HG03135 (cell line): ENCODE measurements at regions not wholly inside any gene's neighbourhood (a gene's known extent, or its start where the extent isn't known, plus 50 kb on each side); places are given as distances from the start of the nearest gene placed in this dataset.

Experiments
- ATAC-seq: cut with Tn5 transposase; IDR thresholded peaks from one replicate; pipeline ENCODE4 v1.9.1; 2021; ENCODE audit warnings: mild to moderate bottlenecking, moderate library complexity; ENCODE audit not compliant: unreplicated experiment

GRCh38 chr20:48571949-48572847 is 255.6 kb downstream of the PREX1 start:
- ATAC-seq = no peak

- ATAC-seq = no peak
These were observed 258.1 kb downstream of the PREX1 start for GRCh38 chr20:48569679-48570078.

GRCh38 chr20:48568520-48568919 is 259.3 kb downstream of the PREX1 start:
- no peak for ATAC-seq

- ATAC-seq = no peak
These were observed 260.7 kb downstream of the PREX1 start for GRCh38 chr20:48567145-48567544.

GRCh38 chr20:48564982-48565539 is 262.7 kb downstream of the PREX1 start:
- ATAC-seq = no peak

- ATAC-seq = no peak
These were observed 264.5 kb downstream of the PREX1 start for GRCh38 chr20:48563191-48563870.

- no peak for ATAC-seq
These were observed 265.1 kb downstream of the PREX1 start for GRCh38 chr20:48562586-48563116.

GRCh38 chr20:48558906-48559305 is 268.9 kb downstream of the PREX1 start:
- ATAC-seq = no peak

- ATAC-seq = no peak
These were observed 270.4 kb downstream of the PREX1 start for GRCh38 chr20:48557380-48557779.

- ATAC-seq = no peak
These were observed 270.8 kb downstream of the PREX1 start for GRCh38 chr20:48556956-48557355.

- ATAC-seq = no peak
These were observed 275.2 kb downstream of the PREX1 start for GRCh38 chr20:48552550-48552949.

- no peak for ATAC-seq
These were observed 277.0 kb downstream of the PREX1 start for GRCh38 chr20:48550814-48551213.

- ATAC-seq = no peak
These were observed 280.1 kb downstream of the PREX1 start for GRCh38 chr20:48547664-48548063.

GRCh38 chr20:48544402-48545339 is 283.1 kb downstream of the PREX1 start:
- ATAC-seq = no peak

- ATAC-seq = no peak
These were observed 286.2 kb downstream of the PREX1 start for GRCh38 chr20:48541581-48542071.

GRCh38 chr20:48538856-48539255 is 288.9 kb downstream of the PREX1 start:
- ATAC-seq = no peak

- ATAC-seq = no peak
These were observed 289.6 kb downstream of the PREX1 start for GRCh38 chr20:48538058-48538825.

- ATAC-seq = no peak
These were observed 291.6 kb downstream of the PREX1 start for GRCh38 chr20:48536206-48536605.

GRCh38 chr20:48535556-48535955 is 292.2 kb downstream of the PREX1 start:
- no peak for ATAC-seq

- no peak for ATAC-seq
These were observed 295.8 kb downstream of the PREX1 start for GRCh38 chr20:48532028-48532427.
